Prostate gland (tissue), 2 donors: ENCODE measurements at regions not wholly inside any gene's neighbourhood (a gene's known extent, or its start where the extent isn't known, plus 50 kb on each side); places are given as distances from the start of the nearest gene placed in this dataset.

Source experiments
- DNase-seq: peaks from one replicate; pipeline ENCODE4 v3.0.0-alpha.2; 2019; ENCODE audit warnings: low spot score
- H3K27ac ChIP-seq, 2 donors: fragments of 200-600 bp; sonication (generic); 2 replicates each; pipeline ENCODE4 v1.5.1; 2017 to 2019
- H3K27me3 ChIP-seq: fragments of 200-600 bp; sonication (generic); replicated peaks from 2 replicates; pipeline ENCODE4 v1.5.1; 2019; ENCODE audit not compliant: insufficient read depth
- H3K36me3 ChIP-seq, 2 donors: fragments of 200-600 bp; sonication (generic); 1 replicate in 1 of 2; 2 replicates in 1 of 2; pipeline versions ENCODE4 v1.5.1 to v1.8.1; 2017 to 2019
- H3K4me1 ChIP-seq: fragments of 200-600 bp; sonication (generic); replicated peaks from 2 replicates; pipeline ENCODE4 v1.5.1; 2019
- H3K4me3 ChIP-seq, 2 donors: fragments of 200-600 bp; sonication (generic); 2 replicates each; pipeline ENCODE4 v1.5.1; 2017 to 2019
- H3K9me3 ChIP-seq: fragments of 200-600 bp; sonication (generic); 2 replicates; pipeline ENCODE4 v1.5.1; 2017
- CTCF ChIP-seq, 4 experiments: fragments of 200-600 bp in 2 of 4; fragments of 450-650 bp in 2 of 4; sonication (generic) in 2 of 4; IDR thresholded peaks; 1 replicate in 3 of 4; 2 replicates in 1 of 4; pipeline ENCODE4 v1.5.1; 2016 to 2019; ENCODE audit warnings: antibody characterized with exemption in 4 of 4, mild to moderate bottlenecking in 2 of 4, moderate library complexity in 2 of 4
- POLR2A ChIP-seq: fragments of 450-650 bp; IDR thresholded peaks from one replicate; pipeline ENCODE4 v1.6.1; 2016; ENCODE audit warnings: antibody characterized with exemption, mild to moderate bottlenecking
- POLR2AphosphoS5 ChIP-seq: sonication (generic); formaldehyde crosslinking; IDR thresholded peaks from one replicate; pipeline ENCODE4 v1.6.1; 2017; ENCODE audit warnings: antibody characterized with exemption
- WGBS: methylation state at CpG from one replicate; pipeline ENCODE4 v1.1.5; 2018; 5-methylcytosine and 5-hydroxymethylcytosine counted together
- intact Hi-C: fragments of 100-400 bp; cut with DNase I; formaldehyde crosslinking; loops from one replicate; pipeline ENCODE4 v1.14.2; 2022

- no peaks in the 10 kb centered on the region for H3K4me1 ChIP-seq
- intact Hi-C loops: no loop called here
- no peaks in the 10 kb centered on the region for H3K9me3 ChIP-seq
- H3K4me3 ChIP-seq: no peak overlapping the region
- no peak for DNase-seq
- H3K36me3 ChIP-seq: no peaks in the 10 kb centered on the region
- H3K27me3 ChIP-seq: no peaks in the 10 kb centered on the region
- H3K27ac ChIP-seq: no peak overlapping the region
- TF ChIP-seq CTCF (IDR thresholded peaks at IDR 0.05): no peak
- no peak for TF ChIP-seq POLR2A
- no peak for TF ChIP-seq POLR2AphosphoS5
- 86% methylated on average over 3 of the region's 3 CpGs for WGBS
Observed at GRCh38 chr4:41835321-41835995, 86.9 kb upstream of the PHOX2B start.

GRCh38 chr4:41832961-41833360 lies 84.4 kb upstream of the PHOX2B start:
- H3K27ac ChIP-seq: no peak overlapping the region
- no peaks in the 10 kb centered on the region for H3K4me1 ChIP-seq
- no peaks in the 10 kb centered on the region for H3K36me3 ChIP-seq
- no peak overlapping the region for H3K4me3 ChIP-seq
- H3K27me3 ChIP-seq: no peaks in the 10 kb centered on the region
- TF ChIP-seq POLR2AphosphoS5 (no peak), POLR2A (no peak), CTCF (IDR thresholded peaks at IDR 0.05) (no peak)
- intact Hi-C loops: no loop called here
- H3K9me3 ChIP-seq: no peaks in the 10 kb centered on the region
- no peak for DNase-seq
- 46% methylated on average over 1 of the region's 1 CpG for WGBS

DNA sequence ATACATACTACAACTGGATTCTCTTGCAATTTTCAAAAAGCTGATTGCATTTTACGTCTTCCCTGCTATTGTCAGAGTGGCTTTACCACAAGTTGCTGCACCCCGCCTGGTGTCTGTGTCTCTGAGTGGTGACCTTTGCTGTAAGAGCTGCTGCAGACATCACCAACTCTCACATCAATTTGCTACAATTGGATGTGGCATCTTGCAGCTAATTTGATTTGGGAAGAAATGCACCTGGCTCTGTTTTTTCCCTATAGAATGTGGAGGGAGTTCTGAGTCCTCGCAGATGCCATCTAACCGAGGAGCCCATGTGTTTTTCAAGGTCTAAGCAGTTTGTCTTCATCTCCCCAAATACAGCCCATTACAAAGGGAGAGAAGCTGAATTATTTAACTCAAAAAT lies 73.8 kb upstream of the PHOX2B start:
- Histone ChIP-seq H3K4me3 (no peak overlapping the region), H3K36me3 (no peaks in the 10 kb centered on the region), H3K4me1 (no peaks in the 10 kb centered on the region), H3K27me3 (no peaks in the 10 kb centered on the region), H3K9me3 (no peaks in the 10 kb centered on the region), H3K27ac (no peak overlapping the region)
- intact Hi-C loops: no loop called here
- TF ChIP-seq CTCF (IDR thresholded peaks at IDR 0.05): no peak
- no peak for DNase-seq
- WGBS: 61% methylated on average over 4 of the region's 4 CpGs

DNA sequence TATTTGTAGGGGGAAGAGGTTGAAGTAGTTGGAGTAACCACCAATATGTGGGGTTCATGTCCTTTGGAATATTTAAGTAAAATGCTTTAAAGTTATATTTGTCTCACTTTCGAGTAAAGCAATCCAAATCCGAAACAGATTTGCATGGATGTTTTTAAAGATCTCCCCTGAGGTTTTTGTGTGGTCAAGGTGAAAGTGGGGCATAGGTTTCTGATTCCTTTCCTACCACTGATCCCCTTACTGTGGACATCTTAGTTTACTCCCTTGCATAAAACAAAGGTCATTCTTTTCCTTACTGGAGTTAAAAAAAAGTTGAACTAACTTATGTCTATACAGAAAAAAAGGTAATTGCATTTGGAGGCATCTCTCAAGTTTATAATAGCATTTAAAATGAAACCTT lies 71.9 kb upstream of the PHOX2B start:
- H3K27ac ChIP-seq: no peak overlapping the region
- 97% methylated on average over 2 of the region's 2 CpGs for WGBS
- TF ChIP-seq POLR2AphosphoS5: no peak
- TF ChIP-seq POLR2A: no peak
- TF ChIP-seq CTCF (IDR thresholded peaks at IDR 0.05): no peak

GRCh38 chr4:41819621-41820020 lies 71.1 kb upstream of the PHOX2B start:
- Histone ChIP-seq H3K27me3 (peaks cover 3% of the 10 kb centered on the region), H3K9me3 (no peaks in the 10 kb centered on the region), H3K27ac (no peak overlapping the region), H3K4me1 (no peaks in the 10 kb centered on the region), H3K36me3 (no peaks in the 10 kb centered on the region), H3K4me3 (no peak overlapping the region)
- intact Hi-C loops: no loop called here
- no peak for TF ChIP-seq POLR2A
- TF ChIP-seq POLR2AphosphoS5: no peak
- no peak for TF ChIP-seq CTCF (IDR thresholded peaks at IDR 0.05)
- no peak for DNase-seq
- WGBS: 80% methylated on average over 3 of the region's 3 CpGs

More for the DNA sequence above, 71.9 kb upstream of the PHOX2B start:
- no peaks in the 10 kb centered on the region for H3K36me3 ChIP-seq
- intact Hi-C loops: no loop called here
- no peak overlapping the region for H3K4me3 ChIP-seq
- H3K4me1 ChIP-seq: no peaks in the 10 kb centered on the region
- H3K9me3 ChIP-seq: no peaks in the 10 kb centered on the region
- H3K27me3 ChIP-seq: peaks cover 3% of the 10 kb centered on the region
- DNase-seq: no peak
